ENCODE measurements at regions not wholly inside any gene's neighbourhood (a gene's known extent, or its start where the extent isn't known, plus 50 kb on each side); places are given as distances from the start of the nearest gene placed in this dataset.

DNA sequence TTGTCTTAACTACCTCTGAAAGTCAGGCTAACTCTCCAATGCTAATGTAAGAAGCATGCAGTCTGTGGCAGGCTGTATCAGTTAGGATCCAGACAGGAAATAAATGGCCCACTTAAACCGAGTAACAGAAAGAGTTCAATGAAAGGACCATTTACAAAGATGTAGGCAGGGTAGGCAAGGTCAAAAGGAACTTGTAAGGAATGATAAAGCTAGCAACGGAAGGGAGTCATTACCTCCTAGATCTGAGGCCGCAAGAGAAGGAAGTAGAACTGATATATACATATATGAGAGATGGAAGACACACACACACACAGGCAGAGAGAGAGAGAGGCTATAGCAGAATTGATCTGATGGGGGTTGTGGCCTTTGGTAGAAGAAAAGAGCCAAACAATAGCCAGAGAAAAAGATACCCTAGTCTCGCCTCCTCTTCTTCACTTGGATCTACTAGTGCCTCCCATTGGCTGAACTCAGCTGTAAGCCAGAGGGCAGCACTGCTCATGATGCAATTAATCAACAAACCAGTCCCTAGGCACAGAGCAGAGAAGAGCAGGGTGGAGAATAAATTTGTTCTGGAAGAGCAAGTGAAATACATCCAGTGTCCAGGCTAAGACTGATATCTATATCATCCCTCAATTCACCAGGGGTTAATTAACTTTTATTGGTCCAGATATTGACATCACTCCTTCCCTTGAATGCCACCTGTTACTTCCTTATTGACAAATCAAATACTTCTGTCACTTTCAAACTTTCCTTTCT is 91.2 kb downstream of the LSMEM1 start:
- TF ChIP-seq CTCF (IDR thresholded peaks at IDR 0.05) (no peak), POLR2AphosphoS5 (IDR thresholded peaks at IDR 0.05) (no peak), EP300 (IDR thresholded peaks at IDR 0.05) (no peak), POLR2A (IDR thresholded peaks at IDR 0.05) (no peak)
- ATAC-seq (ENCODE audit: low FRiP score in 2 of 2): no peak
- 59 to 67% methylated on average over 4 of the region's 4 CpGs for WGBS, 2 donors

DNA sequence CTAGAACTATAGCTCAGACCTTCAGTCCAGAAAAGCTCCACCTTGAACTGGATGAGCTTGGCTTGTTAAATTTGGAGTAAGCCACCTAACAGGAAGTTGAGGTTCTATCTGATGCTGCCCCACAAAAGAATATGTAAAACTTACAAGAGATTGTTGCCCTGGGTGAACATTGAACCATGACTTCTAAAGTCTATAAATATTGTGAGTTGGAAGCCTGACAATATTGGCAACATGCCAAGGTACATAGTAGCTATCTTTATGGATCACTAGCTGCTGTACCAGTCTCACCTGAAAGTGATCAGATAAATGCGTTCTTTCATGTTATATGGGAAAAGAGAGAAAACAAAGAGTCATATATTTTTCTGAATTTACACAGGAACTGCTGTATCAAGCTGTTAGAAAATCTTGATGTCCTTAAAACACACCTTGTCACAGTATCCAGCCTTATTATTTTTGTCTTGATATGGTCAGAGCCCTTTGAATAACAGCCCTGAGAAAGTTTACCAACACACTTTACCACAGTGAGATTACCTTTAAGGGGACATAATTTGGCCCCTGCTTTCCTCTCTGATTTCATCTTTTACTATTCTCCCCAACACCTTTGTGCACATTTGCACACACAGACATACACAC is 92.0 kb downstream of the LSMEM1 start:
- H3K36me3 ChIP-seq: no peaks in the 10 kb centered on the region
- no peak for DNase-seq
- no peaks in the 10 kb centered on the region for H3K4me1 ChIP-seq
- H3K27me3 ChIP-seq: no peaks in the 10 kb centered on the region
- H3K9me3 ChIP-seq: no peaks in the 10 kb centered on the region
- H3K4me3 ChIP-seq: no peak overlapping the region
- TF ChIP-seq EP300 (IDR thresholded peaks at IDR 0.05) (no peak), POLR2AphosphoS5 (IDR thresholded peaks at IDR 0.05) (no peak), CTCF (IDR thresholded peaks at IDR 0.05) (no peak), POLR2A (IDR thresholded peaks at IDR 0.05) (no peak)
- H3K27ac ChIP-seq: no peak overlapping the region
- ATAC-seq (ENCODE audit: low FRiP score in 2 of 2): no peak
- 50 to 59% methylated on average over 1 of the region's 1 CpG for WGBS, 2 donors

More for the DNA sequence above, 91.2 kb downstream of the LSMEM1 start:
- no peak overlapping the region for H3K27ac ChIP-seq
- H3K4me3 ChIP-seq: no peak overlapping the region
- H3K9me3 ChIP-seq: no peaks in the 10 kb centered on the region
- H3K4me1 ChIP-seq: no peaks in the 10 kb centered on the region
- H3K27me3 ChIP-seq: no peaks in the 10 kb centered on the region
- DNase-seq: no peak
- H3K36me3 ChIP-seq: no peaks in the 10 kb centered on the region

GRCh38 chr7:112573302-112574039 is 92.7 kb downstream of the LSMEM1 start:
- Histone ChIP-seq H3K4me1 (no peaks in the 10 kb centered on the region), H3K27me3 (no peaks in the 10 kb centered on the region), H3K9me3 (no peaks in the 10 kb centered on the region), H3K27ac (no peak overlapping the region), H3K36me3 (no peaks in the 10 kb centered on the region), H3K4me3 (no peak overlapping the region)
- ATAC-seq (ENCODE audit: low FRiP score in 2 of 2): no peak
- TF ChIP-seq POLR2AphosphoS5 (IDR thresholded peaks at IDR 0.05) (no peak), POLR2A (IDR thresholded peaks at IDR 0.05) (no peak), EP300 (IDR thresholded peaks at IDR 0.05) (no peak), CTCF (IDR thresholded peaks at IDR 0.05) (no peak)
- no peak for DNase-seq
- 69 to 71% methylated on average over 6 of the region's 6 CpGs for WGBS, 2 donors

GRCh38 chr7:112575864-112576263 is 95.1 kb downstream of the LSMEM1 start:
- 45 to 67% methylated on average over 1 of the region's 1 CpG for WGBS, 2 donors
- H3K27ac ChIP-seq: no peak overlapping the region
- no peaks in the 10 kb centered on the region for H3K9me3 ChIP-seq
- no peak for DNase-seq
- H3K4me1 ChIP-seq: no peaks in the 10 kb centered on the region
- no peak for ATAC-seq (ENCODE audit: low FRiP score in 2 of 2)
- no peak overlapping the region for H3K4me3 ChIP-seq
- H3K36me3 ChIP-seq: no peaks in the 10 kb centered on the region
- TF ChIP-seq POLR2A (IDR thresholded peaks at IDR 0.05): no peak
- TF ChIP-seq POLR2AphosphoS5 (IDR thresholded peaks at IDR 0.05): no peak
- no peak for TF ChIP-seq CTCF (IDR thresholded peaks at IDR 0.05)
- TF ChIP-seq EP300 (IDR thresholded peaks at IDR 0.05): no peak
- no peaks in the 10 kb centered on the region for H3K27me3 ChIP-seq

All from upper lobe of left lung (tissue), 6 donors.